Lower lobe of right lung (tissue), 2 donors: ENCODE measurements at regions not wholly inside any gene's neighbourhood (a gene's known extent, or its start where the extent isn't known, plus 50 kb on each side); places are given as distances from the start of the nearest gene placed in this dataset.

ENCODE experiments used
- ATAC-seq, 2 donors: fragments of 200-7000 bp; cut with Tn5 transposase; one replicate each; pipeline ENCODE4 v1.9.1; 2020 to 2022; ENCODE audit warnings: mild to moderate bottlenecking in 2 of 2, moderate library complexity in 2 of 2
- DNase-seq: peaks from one replicate; pipeline ENCODE4 v3.0.0-alpha.2; 2020
- H3K27ac ChIP-seq: fragments of 200-600 bp; one replicate; pipeline ENCODE4 v1.8.0; 2022
- H3K27me3 ChIP-seq: fragments of 200-600 bp; one replicate; pipeline ENCODE4 v1.8.0; 2022; ENCODE audit warnings: low read depth
- H3K36me3 ChIP-seq: fragments of 200-600 bp; one replicate; pipeline ENCODE4 v1.8.0; 2022; ENCODE audit warnings: mild to moderate bottlenecking
- H3K4me1 ChIP-seq: fragments of 200-600 bp; one replicate; pipeline ENCODE4 v1.8.0; 2022
- H3K4me3 ChIP-seq: fragments of 200-600 bp; one replicate; pipeline ENCODE4 v1.8.0; 2022; ENCODE audit warnings: mild to moderate bottlenecking
- H3K9me3 ChIP-seq: fragments of 200-600 bp; one replicate; pipeline ENCODE4 v1.8.0; 2022
- intact Hi-C: fragments of 100-400 bp; cut with DNase I; formaldehyde crosslinking; loops from one replicate; pipeline ENCODE4 v1.11.0; 2022
- TF ChIP-seq, protein P1 (sequence below): fragments of 200-600 bp; IDR thresholded peaks from one replicate; pipeline ENCODE4 v1.8.0; 2022; ENCODE audit warnings: antibody characterized with exemption, mild to moderate bottlenecking
- donor health status: DM: no; HTN: yes; CAD: no; lungs with severe emphysema.

- DNase-seq = no peak
- peak overlapping the region; percentile 44 for H3K27ac ChIP-seq
- H3K9me3 ChIP-seq = no peaks in the 10 kb centered on the region
- intact Hi-C loops = no loop called here
- no peaks in the 10 kb centered on the region for H3K36me3 ChIP-seq
- no peaks in the 10 kb centered on the region for H3K27me3 ChIP-seq
- no peak for ATAC-seq
- H3K4me3 ChIP-seq = no peak overlapping the region
- TF ChIP-seq, protein P1, sequence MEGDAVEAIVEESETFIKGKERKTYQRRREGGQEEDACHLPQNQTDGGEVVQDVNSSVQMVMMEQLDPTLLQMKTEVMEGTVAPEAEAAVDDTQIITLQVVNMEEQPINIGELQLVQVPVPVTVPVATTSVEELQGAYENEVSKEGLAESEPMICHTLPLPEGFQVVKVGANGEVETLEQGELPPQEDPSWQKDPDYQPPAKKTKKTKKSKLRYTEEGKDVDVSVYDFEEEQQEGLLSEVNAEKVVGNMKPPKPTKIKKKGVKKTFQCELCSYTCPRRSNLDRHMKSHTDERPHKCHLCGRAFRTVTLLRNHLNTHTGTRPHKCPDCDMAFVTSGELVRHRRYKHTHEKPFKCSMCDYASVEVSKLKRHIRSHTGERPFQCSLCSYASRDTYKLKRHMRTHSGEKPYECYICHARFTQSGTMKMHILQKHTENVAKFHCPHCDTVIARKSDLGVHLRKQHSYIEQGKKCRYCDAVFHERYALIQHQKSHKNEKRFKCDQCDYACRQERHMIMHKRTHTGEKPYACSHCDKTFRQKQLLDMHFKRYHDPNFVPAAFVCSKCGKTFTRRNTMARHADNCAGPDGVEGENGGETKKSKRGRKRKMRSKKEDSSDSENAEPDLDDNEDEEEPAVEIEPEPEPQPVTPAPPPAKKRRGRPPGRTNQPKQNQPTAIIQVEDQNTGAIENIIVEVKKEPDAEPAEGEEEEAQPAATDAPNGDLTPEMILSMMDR = no peak
- H3K4me1 ChIP-seq = peaks cover 12% of the 10 kb centered on the region
These were observed 177.4 kb upstream of the DPT start for GRCh38 chr1:168906367-168906766.

DNA sequence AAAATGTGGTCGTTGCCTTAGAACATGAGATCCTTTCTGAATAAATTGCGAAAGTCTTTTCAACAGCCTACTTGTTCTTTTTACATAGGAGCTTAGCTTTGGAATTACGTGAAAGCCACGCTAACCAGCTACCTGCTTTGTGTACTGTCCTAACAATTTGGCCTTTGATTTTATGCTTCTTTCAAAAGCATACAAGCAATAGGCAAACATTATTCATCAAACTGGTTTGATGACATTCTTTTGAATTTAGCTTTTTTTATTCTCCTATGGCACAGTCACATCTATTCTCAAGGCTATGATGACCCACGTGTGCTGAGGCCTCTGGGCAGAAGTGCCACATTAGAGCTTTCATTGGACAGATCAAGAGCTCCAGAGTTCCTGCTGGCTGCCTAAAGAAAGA, 178.0 kb upstream of the DPT start:
- peaks cover 12% of the 10 kb centered on the region for H3K4me1 ChIP-seq
- ATAC-seq = peak; percentile 95
- peak; percentile 47 for DNase-seq
- no peaks in the 10 kb centered on the region for H3K27me3 ChIP-seq
- intact Hi-C loops = no loop called here
- peak overlapping the region; percentile 44 for H3K27ac ChIP-seq
- TF ChIP-seq, protein P1 = no peak
- no peaks in the 10 kb centered on the region for H3K36me3 ChIP-seq
- H3K4me3 ChIP-seq = no peak overlapping the region
- no peaks in the 10 kb centered on the region for H3K9me3 ChIP-seq

DNA sequence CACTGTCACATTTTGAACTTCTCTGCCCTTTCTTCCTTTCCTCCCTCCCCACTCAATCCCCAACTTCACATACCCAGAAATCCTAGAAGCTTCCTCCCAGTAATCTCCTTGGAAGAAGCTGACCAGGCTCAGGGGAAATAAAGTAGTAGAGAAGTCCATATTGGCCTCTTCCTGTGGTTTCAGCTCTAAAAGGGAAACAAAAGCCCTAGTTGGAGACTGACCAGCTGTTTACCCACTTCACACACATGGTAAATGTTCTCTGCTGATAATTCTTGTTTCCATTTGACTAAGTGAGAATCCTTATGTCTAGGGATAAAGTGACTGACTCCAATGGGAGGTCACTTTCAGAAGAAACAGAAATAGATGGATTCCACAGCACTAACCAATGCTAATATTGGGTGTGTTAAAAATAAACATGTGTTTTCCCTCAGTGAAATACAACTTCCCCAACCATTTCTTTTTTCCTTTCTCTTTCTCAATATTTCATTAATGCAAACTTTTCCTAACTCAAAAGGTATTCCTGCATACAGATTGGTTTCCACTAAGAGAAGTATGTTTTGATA, 178.9 kb upstream of the DPT start:
- Histone ChIP-seq H3K27me3 (no peaks in the 10 kb centered on the region), H3K36me3 (no peaks in the 10 kb centered on the region), H3K27ac (peak overlapping the region; percentile 46), H3K4me3 (no peak overlapping the region), H3K9me3 (no peaks in the 10 kb centered on the region), H3K4me1 (peaks cover 12% of the 10 kb centered on the region)
- ATAC-seq (no peak), DNase-seq (no peak)
- intact Hi-C loops = no loop called here
- TF ChIP-seq, protein P1 = no peak

GRCh38 chr1:168910403-168910802, 181.4 kb upstream of the DPT start:
- intact Hi-C loops = no loop called here

DNA sequence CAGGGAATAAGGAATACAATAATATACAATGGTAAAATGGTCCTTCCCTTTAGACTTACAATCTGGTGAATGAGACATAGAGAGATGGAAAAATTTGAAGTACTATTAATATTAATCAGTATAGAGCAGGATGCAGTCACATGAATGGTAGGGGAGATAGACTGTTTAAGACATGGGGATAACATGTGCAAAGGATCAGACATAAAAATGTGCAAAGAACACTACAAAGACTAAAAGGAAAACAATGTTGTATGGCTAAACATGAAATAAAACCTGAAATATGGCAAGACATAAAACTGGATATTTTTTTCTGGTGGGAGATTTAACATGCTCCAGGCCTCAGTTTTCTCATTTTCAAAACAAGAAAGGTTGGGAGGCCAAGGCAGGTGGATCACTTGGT, 182.4 kb upstream of the DPT start:
- H3K4me1 ChIP-seq = peaks cover 12% of the 10 kb centered on the region
- H3K27me3 ChIP-seq = no peaks in the 10 kb centered on the region
- intact Hi-C loops = no loop called here
- TF ChIP-seq, protein P1 = no peak
- no peak for DNase-seq
- no peaks in the 10 kb centered on the region for H3K9me3 ChIP-seq
- H3K36me3 ChIP-seq = no peaks in the 10 kb centered on the region
- H3K4me3 ChIP-seq = no peak overlapping the region
- H3K27ac ChIP-seq = no peak overlapping the region
- no peak for ATAC-seq

More at GRCh38 chr1:168910403-168910802, 181.4 kb upstream of the DPT start:
- no peaks in the 10 kb centered on the region for H3K9me3 ChIP-seq
- no peak overlapping the region for H3K4me3 ChIP-seq
- no peak overlapping the region for H3K27ac ChIP-seq
- TF ChIP-seq, protein P1 = no peak
- H3K27me3 ChIP-seq = no peaks in the 10 kb centered on the region
- H3K4me1 ChIP-seq = peaks cover 12% of the 10 kb centered on the region
- no peaks in the 10 kb centered on the region for H3K36me3 ChIP-seq
- DNase-seq (no peak), ATAC-seq (no peak)
